ENCODE measurements at regions not wholly inside any gene's neighbourhood (a gene's known extent, or its start where the extent isn't known, plus 50 kb on each side); places are given as distances from the start of the nearest gene placed in this dataset.

DNA sequence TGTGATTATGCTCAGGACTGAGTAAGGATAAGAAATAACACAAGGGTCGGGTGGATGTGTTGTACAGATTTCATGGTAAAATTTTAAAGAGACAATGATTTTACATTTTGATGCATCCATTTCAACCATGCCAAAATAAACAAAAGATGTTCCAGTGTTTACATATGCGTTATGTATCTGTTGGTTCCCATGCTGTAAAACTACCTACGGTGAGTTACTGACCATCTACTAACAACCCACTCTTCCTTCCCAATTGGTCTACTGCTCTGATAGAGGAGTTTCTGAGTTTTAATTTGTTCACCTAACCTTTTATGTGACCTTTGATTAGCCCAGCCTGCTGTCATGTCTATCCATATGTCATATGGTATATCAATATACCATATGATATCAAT lies 1697.1 kb downstream of the MAT2B start:
- intact Hi-C loops (cut with micrococcal nuclease) = no loop called here
- POLR2A ChIA-PET = no interaction called here
- no peaks in the 10 kb centered on the region for H3K27me3 Mint-ChIP-seq
- no peak overlapping the region for H3K27ac Mint-ChIP-seq
- H3K4me3 Mint-ChIP-seq = no peak overlapping the region
- no peaks in the 10 kb centered on the region for H3K36me3 Mint-ChIP-seq
- H3K4me1 Mint-ChIP-seq (ENCODE audit: low read depth) = no peaks in the 10 kb centered on the region
- H3K9me3 Mint-ChIP-seq = no peaks in the 10 kb centered on the region
- CTCF ChIA-PET = no interaction called here
- no peak for DNase-seq

DNA sequence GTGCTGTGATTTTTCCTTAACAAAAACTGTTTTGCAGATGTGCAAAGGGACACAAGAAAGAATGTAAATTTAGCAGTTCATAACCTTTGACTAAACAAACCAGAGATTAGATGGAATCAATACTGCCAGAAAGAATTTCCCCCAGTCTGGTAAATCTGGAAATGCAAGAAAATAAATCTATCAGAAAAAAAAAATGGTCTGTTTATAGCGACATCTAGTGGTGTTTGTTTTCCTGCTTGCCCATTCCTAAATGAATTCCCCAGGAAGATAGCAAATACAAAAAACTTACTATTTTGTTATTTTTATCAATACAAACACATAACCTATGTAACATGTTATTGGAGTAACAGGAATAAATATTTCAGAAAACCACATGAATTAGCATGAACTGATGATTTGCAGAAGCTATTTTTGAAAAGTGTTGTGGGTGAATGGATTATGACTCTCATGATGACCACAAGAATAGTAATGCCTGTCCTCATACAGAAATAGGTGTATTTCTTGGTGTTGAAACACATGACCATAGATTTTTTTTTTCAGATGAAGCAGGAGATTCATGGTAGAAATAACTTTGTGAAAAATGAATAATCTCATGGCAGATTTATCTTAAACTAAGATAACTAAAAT lies 1703.8 kb downstream of the MAT2B start:
- Mint-ChIP-seq H3K9me3 (peaks cover 2% of the 10 kb centered on the region), H3K4me3 (no peak overlapping the region), H3K4me1 (ENCODE audit: low read depth) (no peaks in the 10 kb centered on the region), H3K36me3 (no peaks in the 10 kb centered on the region), H3K27me3 (no peaks in the 10 kb centered on the region), H3K27ac (no peak overlapping the region)
- intact Hi-C loops (cut with micrococcal nuclease) = loop anchor here (5.0 kb wide), 1 partner anchor 1197 kb away; no protein-coding TSS in a partner anchor
- DNase-seq = no peak
- ChIA-PET CTCF (no interaction called here), POLR2A (no interaction called here)

DNA sequence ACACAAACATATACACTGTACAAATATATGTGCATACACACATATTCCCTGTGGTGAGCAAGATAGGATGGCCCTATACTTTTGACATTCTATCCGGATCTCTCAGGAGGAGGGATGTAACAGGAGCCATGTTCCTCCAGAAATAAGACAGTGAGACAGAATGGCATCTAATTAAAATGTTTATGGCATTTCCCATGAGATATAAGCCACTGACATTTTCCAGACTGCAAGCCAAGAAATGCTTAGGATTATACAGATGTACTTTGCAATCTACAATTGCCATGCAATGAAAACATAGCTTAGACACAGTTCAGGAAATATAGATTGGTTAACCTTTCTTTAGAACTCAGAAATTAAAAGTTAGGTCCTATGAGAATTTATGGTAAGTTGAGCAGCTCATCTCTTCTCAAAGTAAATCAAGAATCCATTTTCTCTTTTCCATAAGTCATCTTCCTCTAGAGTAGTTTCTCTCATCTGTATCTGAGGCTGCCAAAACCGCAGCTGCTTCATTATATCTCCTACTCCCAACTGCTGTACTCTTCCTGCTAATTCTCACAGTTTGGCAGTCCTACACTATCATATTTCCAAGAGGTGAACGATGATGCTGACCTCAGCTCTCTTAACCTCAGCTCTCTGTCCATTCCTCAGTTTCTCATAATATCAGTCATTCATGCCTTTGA lies 1719.1 kb downstream of the MAT2B start:
- Mint-ChIP-seq H3K4me1 (ENCODE audit: low read depth) (no peaks in the 10 kb centered on the region), H3K27ac (no peak overlapping the region), H3K36me3 (no peaks in the 10 kb centered on the region), H3K9me3 (peaks cover 12% of the 10 kb centered on the region), H3K27me3 (no peaks in the 10 kb centered on the region), H3K4me3 (no peak overlapping the region)
- intact Hi-C loops (cut with micrococcal nuclease) = no loop called here
- DNase-seq = no peak
- CTCF ChIA-PET = interaction anchor here (0.7 kb wide), 1 partner anchor 137 kb away, joined by 3 read pairs; no protein-coding TSS in a partner anchor
- POLR2A ChIA-PET = no interaction called here

DNA sequence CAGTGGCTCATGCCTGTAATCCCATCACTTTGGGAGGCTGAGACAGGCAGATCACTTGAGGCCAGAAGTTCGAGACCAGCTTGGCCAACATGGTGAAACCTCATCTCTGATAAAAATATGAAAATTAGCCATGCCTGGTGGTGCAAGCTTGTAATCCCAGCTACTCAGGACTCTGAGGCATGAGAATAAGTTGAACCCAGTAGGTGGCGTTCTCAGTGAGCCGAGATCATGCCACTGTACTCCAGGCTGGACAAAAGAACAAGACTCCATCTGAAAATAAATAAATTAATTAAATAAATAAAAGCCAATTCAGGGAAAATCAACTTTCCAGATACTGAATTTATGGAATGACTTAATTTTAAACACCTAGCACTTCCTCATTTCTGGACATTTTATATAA lies 1722.1 kb downstream of the MAT2B start:
- H3K4me3 Mint-ChIP-seq = no peak overlapping the region
- intact Hi-C loops (cut with micrococcal nuclease) = no loop called here
- ChIA-PET POLR2A (no interaction called here), CTCF (no interaction called here)
- H3K9me3 Mint-ChIP-seq = peaks cover 7% of the 10 kb centered on the region
- no peak overlapping the region for H3K27ac Mint-ChIP-seq
- no peaks in the 10 kb centered on the region for H3K4me1 Mint-ChIP-seq (ENCODE audit: low read depth)
- DNase-seq = no peak
- no peaks in the 10 kb centered on the region for H3K36me3 Mint-ChIP-seq
- H3K27me3 Mint-ChIP-seq = no peaks in the 10 kb centered on the region

DNA sequence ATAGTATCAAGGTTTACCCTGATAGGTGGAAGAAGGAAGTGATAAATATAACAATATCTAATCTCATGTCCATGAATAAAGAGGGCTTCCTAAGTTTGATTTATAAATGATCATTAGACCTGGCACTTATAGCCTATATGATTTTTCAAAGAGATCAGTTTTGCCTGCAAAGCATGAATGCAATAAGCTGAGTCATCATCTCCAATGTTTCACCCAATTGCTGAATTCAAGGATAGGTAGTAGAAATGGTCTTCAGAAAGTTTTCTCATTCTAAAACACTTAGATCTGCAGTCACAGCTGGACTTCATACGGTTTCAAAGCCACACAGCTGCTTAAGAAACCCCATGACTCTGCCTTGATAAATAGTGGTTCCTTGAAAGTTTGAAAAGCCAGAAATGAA lies 1722.8 kb downstream of the MAT2B start:
- intact Hi-C loops (cut with micrococcal nuclease) = no loop called here
- Mint-ChIP-seq H3K9me3 (peaks cover 4% of the 10 kb centered on the region), H3K27me3 (no peaks in the 10 kb centered on the region), H3K36me3 (no peaks in the 10 kb centered on the region), H3K4me1 (ENCODE audit: low read depth) (no peaks in the 10 kb centered on the region), H3K4me3 (no peak overlapping the region), H3K27ac (no peak overlapping the region)
- no peak for DNase-seq
- ChIA-PET POLR2A (no interaction called here), CTCF (no interaction called here)

DNA sequence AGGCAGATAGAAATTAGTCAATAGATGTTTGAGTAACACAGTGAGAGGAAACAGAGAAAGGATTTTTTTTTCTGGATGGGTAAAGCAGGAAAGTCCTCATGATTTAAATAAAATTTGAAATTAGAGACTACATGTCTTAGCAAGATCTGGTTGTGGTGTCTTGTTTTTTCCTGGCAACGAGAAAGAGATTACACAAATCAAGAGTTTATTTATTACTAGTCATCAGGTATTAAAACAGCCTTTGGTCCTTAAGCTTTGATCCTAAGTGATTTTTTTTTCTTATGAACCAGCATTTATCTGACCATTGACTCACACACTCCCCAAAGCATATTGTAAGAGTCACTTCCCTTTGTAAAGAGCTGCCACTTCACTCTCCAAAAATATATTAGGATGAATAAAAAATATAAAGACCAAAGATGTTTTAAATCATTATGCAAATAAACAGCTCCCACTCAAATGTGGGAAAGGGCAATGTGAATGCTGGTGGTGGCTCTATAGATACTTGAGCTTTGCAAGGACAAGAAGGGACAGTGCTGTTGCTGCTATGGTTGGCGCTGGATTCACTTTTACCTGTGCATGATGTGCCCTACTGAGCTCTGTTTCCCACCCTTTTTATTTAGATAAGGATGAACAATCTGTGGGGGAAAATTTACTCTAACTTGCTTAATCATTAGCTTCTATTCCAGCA lies 1726.5 kb downstream of the MAT2B start:
- no peak for DNase-seq
- POLR2A ChIA-PET = no interaction called here
- Mint-ChIP-seq H3K9me3 (peaks cover 12% of the 10 kb centered on the region), H3K36me3 (no peaks in the 10 kb centered on the region), H3K4me3 (no peak overlapping the region), H3K4me1 (ENCODE audit: low read depth) (no peaks in the 10 kb centered on the region), H3K27ac (no peak overlapping the region), H3K27me3 (no peaks in the 10 kb centered on the region)
- intact Hi-C loops (cut with micrococcal nuclease) = no loop called here
- CTCF ChIA-PET = no interaction called here

DNA sequence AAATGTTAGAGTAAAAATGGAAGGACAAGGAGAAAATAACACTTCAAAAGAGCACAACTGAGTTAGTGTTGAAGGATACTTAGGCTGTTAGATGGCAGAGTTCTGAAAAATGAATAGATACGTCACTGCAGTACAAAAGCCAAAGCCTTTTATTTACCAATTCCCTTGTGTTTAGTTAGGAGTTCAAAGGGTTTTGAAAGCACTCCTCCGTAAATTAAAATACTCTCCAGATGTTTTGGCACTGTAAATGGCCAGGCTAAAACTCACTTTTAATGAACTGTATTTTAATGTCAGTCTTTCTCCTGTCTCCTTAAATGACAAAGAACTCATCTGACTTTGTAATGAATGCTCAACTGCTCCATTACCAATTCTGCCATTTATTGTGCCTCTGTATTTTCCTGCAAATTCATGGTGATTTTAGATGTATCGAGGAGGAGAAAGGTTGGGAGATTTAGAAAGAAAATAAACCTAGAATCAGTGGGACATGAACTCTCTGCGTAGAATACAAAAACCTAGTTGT lies 1727.2 kb downstream of the MAT2B start:
- intact Hi-C loops (cut with micrococcal nuclease) = no loop called here
- Mint-ChIP-seq H3K4me1 (ENCODE audit: low read depth) (no peaks in the 10 kb centered on the region), H3K9me3 (peaks cover 12% of the 10 kb centered on the region), H3K27me3 (no peaks in the 10 kb centered on the region), H3K36me3 (no peaks in the 10 kb centered on the region), H3K27ac (no peak overlapping the region), H3K4me3 (no peak overlapping the region)
- POLR2A ChIA-PET = no interaction called here
- no peak for DNase-seq
- CTCF ChIA-PET = no interaction called here

DNA sequence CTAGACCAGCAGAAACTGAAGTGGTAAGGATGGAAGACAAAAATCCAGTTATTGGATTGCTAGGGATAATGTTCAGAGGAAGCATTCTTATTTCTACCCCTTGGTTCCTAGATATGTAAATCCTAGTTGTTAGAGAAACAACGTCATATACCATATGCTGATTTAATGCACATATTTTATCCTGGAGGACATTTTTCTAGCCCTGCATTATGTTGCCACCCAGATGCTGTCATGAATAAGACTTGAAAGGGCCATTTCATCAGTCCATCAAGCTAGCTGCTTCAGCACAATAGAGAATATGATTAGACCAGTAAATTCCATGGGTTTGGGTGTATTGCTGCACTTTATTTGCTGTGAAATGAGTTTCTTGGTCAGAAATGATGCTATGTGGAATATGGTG lies 1736.4 kb downstream of the MAT2B start:
- ChIA-PET CTCF (no interaction called here), POLR2A (no interaction called here)
- Mint-ChIP-seq H3K36me3 (no peaks in the 10 kb centered on the region), H3K4me3 (no peak overlapping the region), H3K27me3 (no peaks in the 10 kb centered on the region), H3K4me1 (ENCODE audit: low read depth) (no peaks in the 10 kb centered on the region), H3K27ac (no peak overlapping the region), H3K9me3 (no peaks in the 10 kb centered on the region)
- DNase-seq = no peak
- intact Hi-C loops (cut with micrococcal nuclease) = no loop called here

DNA sequence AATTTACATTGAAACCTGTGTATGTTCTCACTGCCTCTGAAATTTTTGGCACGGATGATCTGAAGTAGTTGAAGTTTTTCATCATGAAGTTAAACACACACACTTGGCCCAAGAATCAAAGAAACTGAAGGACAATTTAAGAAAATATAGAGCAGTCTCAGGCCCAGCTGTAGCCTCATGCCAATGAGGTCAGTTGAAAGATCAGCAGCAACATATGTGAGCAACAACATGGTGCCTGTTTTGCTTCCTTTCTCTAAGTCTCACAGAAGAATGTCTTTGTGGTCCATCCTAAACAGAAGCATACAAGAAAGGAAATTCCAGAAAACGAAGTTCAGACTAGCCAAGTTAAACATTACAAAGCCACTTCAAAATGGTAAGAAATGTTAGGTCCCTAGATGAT lies 1737.2 kb downstream of the MAT2B start:
- CTCF ChIA-PET = no interaction called here
- intact Hi-C loops (cut with micrococcal nuclease) = no loop called here
- H3K4me1 Mint-ChIP-seq (ENCODE audit: low read depth) = no peaks in the 10 kb centered on the region

DNA sequence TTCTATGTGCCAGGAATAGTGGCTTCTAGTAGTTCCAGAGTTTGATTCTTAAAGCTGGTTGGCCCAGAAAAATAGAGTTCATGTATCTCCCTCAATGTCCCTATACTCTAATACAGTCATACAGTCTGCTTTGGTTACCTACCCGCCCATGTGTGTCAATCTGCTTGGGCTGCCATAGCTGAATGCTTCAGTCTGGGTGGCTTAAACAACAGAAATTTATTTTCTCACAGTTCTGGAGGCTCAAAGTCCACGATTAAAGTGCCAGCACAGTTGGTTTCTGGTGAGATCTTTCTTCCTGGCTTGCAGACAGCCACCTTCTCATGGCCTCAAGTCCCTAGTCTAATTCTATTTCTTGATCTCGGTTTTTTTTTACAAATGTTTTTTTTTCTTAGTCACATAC lies 1739.0 kb downstream of the MAT2B start:
- Mint-ChIP-seq H3K9me3 (no peaks in the 10 kb centered on the region), H3K4me1 (ENCODE audit: low read depth) (no peaks in the 10 kb centered on the region), H3K27ac (no peak overlapping the region), H3K4me3 (no peak overlapping the region), H3K27me3 (no peaks in the 10 kb centered on the region), H3K36me3 (no peaks in the 10 kb centered on the region)
- CTCF ChIA-PET = no interaction called here
- intact Hi-C loops (cut with micrococcal nuclease) = no loop called here
- POLR2A ChIA-PET = no interaction called here
- DNase-seq = no peak

More for the DNA sequence above, 1737.2 kb downstream of the MAT2B start:
- no peak overlapping the region for H3K27ac Mint-ChIP-seq
- no peak overlapping the region for H3K4me3 Mint-ChIP-seq
- POLR2A ChIA-PET = no interaction called here
- no peaks in the 10 kb centered on the region for H3K27me3 Mint-ChIP-seq
- no peaks in the 10 kb centered on the region for H3K9me3 Mint-ChIP-seq
- no peak for DNase-seq
- H3K36me3 Mint-ChIP-seq = no peaks in the 10 kb centered on the region

DNA sequence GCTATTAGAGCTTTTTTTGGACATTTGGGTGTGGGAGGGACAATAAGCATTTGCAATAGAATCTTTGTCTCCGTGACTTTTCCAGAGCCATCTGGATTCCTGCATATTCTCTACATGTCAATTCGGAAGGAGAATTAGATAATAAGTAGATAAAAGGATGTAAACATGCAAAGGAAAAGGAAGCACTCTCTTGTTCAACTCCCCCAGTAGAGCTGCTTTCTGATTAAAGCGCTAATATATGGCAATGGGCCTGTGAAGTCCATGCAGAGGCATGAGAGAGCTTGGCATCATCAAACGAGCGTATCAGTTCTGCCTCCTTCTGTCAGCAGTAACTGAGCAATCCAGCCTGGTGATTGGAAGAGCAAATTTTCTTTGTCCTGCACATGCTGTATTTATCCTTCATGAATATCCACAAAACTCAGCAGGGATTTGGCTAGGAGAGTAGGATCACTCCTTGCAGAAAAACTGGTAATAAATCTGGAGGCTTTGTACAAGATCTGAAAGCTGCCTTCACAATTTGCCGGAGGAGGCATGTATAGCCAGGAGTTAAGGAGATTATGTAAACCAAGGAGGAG lies 1752.9 kb downstream of the MAT2B start:
- Mint-ChIP-seq H3K27me3 (no peaks in the 10 kb centered on the region), H3K4me3 (no peak overlapping the region), H3K27ac (no peak overlapping the region), H3K9me3 (peaks cover 17% of the 10 kb centered on the region), H3K4me1 (ENCODE audit: low read depth) (no peaks in the 10 kb centered on the region), H3K36me3 (no peaks in the 10 kb centered on the region)
- ChIA-PET CTCF (interaction anchor here (0.8 kb wide), 1 partner anchor 115 kb away, joined by 3 read pairs; no protein-coding TSS in a partner anchor), POLR2A (no interaction called here)
- DNase-seq = no peak
- intact Hi-C loops (cut with micrococcal nuclease) = no loop called here

DNA sequence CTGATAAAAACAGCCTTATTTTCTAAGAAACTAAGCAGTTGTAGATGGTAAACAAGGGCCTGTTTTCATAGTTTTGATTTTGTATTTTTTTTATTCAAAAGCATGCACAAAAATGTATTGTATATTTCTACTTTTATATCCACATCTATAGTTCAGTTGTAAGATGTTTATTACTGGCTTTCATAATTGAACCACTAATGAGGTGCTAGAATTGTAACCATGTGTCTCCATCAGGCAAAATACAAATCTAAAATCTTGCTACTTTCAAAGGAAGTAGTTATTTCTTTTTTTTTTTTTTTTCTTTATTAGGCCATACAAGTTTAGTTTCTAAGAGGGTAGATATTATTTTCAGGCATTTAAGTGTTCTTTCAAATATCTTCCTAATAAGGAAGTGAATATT lies 1755.0 kb downstream of the MAT2B start:
- Mint-ChIP-seq H3K9me3 (peaks cover 19% of the 10 kb centered on the region), H3K4me3 (no peak overlapping the region), H3K27ac (no peak overlapping the region), H3K27me3 (no peaks in the 10 kb centered on the region), H3K4me1 (ENCODE audit: low read depth) (no peaks in the 10 kb centered on the region), H3K36me3 (no peaks in the 10 kb centered on the region)
- ChIA-PET CTCF (no interaction called here), POLR2A (no interaction called here)
- no peak for DNase-seq
- intact Hi-C loops (cut with micrococcal nuclease) = no loop called here
